NCI-H526 (cell line): ENCODE measurements at regions not wholly inside any gene's neighbourhood (a gene's known extent, or its start where the extent isn't known, plus 50 kb on each side); places are given as distances from the start of the nearest gene placed in this dataset.

Experiments
- DNase-seq, 2 experiments: peaks; one replicate each; lab custom pipeline; 2025; lab: John Stamatoyannopoulos, UW

DNA sequence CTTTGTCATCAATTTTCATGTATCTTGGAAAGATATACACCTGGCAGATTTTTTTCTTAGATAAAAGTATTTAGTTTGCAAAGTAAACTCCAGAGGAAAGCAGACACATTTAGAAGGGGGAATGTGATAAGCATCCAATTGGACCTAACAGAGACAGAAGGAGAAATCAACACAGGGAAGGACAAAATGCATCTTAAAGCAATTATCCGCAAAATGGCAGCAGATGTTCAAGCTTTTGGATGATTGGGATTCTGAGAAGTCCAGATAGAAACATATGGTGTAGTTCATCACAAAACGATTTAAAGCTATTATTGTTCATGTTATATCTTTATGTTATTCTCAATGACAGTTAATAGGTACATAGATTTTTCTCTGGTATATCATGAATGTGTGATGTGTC lies 1153.1 kb upstream of the B3GALT2 start:
- DNase-seq, result no peak

DNA sequence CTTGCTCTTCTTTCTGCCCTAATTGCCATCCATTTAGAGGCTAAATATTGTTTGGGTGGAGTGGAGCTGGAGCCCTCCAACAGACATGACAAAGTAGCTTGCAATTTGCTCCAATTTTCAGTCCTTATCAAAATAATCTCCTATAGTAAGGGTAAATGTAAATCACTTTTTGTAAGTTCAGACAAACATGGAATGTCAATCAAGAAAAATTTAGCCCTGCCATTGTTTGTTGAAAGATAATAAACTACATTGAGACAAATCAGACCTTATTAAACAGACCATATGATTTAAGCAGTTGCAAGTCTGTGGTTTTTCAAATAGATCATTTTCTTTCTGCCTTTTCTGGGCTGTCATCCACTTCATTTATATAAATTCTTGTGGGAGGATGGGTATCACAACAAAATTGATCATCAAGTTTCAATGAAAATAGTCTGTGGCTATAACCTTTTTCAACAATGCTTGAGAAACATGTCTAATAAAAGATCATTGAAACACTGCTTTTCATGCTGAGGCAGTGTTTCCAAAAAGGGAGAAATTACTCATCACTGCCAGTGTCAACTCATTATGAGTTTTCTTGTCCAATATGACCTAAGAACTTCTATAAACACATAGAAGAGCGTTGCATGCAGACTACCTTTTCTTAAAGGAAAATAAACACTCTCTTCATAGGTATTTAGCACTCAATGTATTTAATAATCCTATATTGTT lies 1152.0 kb upstream of the B3GALT2 start:
- DNase-seq, result no peak

DNA sequence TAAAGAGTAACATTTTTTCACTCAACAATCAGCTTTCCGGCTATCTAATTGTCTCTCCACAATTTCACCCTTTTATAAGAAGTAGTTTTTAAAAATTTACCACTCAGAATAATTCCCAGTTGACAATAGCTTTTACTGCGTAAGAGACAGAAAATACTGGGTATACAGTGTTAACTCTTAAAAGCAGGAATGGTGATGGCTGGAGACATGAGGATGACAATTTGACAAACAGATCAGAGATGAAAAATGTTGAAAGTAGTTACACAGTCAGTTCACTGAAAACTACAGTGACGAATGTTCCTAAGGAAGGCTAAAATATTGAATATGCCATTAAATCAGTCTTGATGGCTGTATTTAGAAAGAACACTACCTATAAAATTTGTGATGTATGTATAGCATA lies 1146.8 kb upstream of the B3GALT2 start:
- no peak for DNase-seq

DNA sequence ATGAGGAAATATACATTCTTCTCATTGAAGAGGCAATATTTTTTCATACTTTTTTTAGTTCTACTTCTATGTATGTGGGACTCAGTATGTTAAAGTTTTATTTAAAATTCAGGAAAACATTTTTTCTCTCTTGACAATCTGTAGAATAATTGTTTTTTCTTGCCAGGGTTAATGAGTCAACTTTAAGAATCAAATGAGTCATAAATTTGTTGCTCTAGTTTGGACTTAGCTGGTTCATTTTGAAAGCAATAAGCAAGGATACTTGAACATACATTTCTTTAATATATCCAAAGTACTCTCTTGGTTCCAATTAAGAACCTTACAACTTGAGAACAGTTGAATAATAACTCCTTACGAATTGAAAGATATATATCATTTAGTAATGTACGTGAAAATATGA lies 1145.3 kb upstream of the B3GALT2 start:
- no peak for DNase-seq

DNA sequence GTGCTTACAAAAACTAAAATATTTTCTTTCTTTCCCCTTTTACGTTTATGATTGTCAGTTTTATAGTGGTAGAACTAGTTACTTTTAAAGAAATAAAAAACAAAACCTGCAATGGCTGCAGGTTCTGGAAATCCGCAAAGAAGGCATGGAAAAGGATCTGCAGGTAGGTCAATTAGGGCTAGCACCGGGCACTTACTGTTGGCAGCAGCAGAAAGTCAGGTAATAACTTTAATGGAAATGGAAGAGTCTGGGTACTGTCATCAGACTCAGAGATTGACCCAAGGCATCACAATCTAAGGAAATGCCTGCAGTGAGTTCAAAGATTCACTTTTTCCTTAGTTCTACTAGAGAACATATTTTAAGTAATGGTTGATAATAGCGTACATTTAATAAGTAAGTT lies 1136.3 kb upstream of the B3GALT2 start:
- DNase-seq, result no peak

DNA sequence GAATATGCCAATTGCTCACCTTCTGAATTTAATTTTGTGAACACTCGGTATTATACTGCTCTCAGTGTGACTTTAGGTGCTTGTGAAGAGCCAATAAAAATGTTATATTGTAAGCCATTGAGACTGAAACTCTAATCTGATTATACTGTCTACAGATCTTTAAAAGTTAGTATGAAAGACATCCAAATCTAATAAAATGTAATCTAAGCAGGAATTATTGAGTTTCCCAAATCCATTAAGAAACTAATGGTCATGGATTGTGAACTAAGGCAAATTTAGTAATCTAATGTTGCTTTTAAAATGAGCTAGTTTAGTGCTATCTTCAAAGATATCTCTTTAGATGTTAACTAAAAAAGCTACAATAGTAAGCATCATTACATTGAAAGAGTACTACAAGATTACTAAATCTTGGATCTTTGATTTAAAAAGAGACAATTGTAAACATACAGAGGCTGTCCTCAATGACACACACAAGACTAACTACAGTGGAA lies 1132.4 kb upstream of the B3GALT2 start:
- DNase-seq, result no peak

DNA sequence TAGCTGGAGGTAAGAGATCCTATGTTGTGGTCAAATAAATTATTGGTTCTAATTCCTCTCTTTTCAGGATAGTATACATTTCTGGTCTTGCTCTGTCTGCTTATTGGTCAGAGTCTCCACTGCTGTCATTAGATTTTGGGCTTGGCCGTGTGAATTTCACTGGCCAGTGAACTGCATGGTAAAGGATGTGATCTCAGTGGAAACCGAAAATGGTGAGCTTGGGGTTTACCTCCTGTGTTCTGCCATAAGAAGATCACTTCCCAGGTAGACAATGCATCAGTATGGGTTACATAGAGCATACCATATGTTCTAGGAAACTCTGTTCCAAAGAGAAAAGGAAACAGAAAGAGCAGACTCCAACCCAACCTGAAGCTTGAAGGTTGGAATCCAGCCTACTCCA lies 1123.3 kb upstream of the B3GALT2 start:
- no peak for DNase-seq

DNA sequence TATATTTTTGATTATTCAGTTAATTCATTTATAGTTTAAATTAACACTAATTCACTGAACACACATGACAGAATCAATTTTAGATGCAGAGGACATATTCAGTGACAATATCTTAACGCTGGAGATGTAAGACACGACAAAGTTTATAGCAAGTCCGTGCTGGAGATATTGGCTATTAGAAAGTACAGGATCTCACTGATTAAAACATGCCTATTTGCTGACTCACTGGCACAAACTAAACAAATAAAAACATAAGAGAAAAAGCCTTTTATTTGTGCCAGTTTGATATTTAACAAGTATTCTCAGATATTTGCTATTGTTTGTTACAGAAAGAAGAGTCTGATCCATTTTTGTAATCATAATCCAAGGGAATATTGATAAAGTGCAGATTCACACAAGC lies 1122.9 kb upstream of the B3GALT2 start:
- DNase-seq, result no peak

DNA sequence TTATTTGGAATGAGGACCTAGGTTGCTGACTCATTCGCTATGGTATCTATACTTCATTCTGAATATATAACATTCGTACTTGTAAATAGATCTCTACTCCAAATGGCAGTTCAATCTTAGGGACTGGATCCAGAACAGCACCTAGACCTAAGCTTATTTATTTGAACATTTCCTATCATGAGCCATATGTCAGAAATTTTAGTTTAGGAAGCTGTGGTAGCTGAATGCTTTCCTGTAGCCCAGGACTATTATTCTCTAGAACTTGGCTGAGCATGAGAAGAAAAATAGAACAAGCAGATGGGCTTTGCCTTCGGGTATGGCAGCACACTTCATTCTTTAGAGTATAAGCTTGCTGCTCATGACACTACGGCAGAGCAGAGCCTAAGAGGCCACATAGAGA lies 1114.4 kb upstream of the B3GALT2 start:
- no peak for DNase-seq

DNA sequence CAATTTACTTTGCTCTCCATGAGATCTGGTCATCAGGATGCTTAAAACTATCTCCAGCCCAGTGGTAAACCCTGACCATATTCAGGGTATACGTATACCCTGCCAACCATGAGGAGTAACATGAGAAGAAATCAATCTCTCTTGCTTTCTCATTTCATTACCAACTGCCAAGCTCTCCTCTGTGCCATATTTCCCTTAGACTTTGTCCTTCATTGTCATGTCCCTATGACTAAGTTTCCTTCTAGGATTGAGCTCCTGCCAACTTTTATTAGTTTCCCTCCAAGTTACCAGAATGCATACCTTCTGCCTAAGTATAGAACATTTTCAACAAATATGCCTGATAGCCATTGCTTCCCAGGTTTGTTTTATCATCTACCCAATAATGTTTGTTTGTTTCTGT lies 1113.9 kb upstream of the B3GALT2 start:
- DNase-seq, result no peak

DNA sequence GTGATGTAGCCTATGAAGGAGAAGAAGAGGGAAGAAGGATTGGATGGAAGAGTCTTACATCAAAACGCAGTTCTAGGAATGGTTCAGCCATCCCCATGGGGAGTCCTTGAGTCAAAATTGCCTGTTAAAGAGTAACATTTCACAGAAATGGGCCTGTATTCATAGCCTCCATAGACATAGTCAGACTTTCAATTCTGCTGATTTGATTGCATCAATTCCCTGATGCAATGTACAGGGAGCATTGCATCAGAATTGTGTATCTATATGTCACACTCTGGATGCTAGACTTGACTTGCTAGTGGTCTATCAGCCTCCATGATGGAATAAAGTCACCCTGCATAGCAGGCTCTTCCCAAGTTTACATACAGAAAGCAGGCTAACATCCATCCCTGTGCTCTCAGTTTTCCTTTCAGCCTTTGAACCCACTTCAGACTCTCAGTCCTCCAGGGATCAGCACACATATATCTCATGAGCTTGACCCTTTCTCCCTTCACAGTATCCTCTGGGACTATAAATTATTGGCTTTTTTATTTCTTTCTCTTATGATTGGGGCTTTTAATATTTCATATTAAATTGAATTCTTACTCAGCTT lies 1111.7 kb upstream of the B3GALT2 start:
- no peak for DNase-seq

DNA sequence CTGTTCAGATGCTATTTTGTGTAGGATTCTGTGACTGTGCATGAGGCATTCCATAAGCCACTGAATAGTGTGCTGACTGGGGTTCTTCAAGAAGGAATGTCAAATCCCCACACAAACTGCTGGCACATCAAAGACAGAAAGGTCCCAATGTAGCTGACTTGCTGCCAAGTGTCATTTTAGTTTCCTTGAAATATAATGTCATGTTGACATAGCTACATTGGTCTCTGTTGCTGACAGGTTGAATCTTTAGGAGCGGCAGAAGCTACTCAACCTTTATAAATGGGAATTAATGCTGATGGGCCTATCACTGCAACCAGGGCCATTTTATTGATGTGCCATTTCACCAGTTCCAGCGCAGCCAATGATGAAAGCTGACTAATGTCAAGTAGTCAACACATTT lies 1110.7 kb upstream of the B3GALT2 start:
- DNase-seq, result no peak

DNA sequence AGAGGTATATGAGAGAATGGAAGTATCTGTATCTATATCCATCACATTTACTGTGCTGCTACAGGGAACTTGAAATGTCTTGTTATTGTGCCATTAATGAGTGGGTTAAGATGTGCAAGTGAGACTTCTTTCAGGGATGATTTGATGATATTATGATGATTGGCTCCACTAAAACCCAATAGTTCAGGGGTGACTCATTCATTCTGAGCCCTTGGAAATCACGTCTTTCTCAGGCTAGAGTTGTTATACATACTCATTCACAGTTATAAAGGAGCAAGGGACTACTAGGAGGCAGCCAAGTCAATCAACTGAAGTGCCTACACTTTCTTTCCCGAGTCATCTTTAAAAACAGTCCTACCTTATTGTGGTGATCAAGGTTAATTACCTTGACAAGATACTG lies 1109.8 kb upstream of the B3GALT2 start:
- DNase-seq, result no peak

DNA sequence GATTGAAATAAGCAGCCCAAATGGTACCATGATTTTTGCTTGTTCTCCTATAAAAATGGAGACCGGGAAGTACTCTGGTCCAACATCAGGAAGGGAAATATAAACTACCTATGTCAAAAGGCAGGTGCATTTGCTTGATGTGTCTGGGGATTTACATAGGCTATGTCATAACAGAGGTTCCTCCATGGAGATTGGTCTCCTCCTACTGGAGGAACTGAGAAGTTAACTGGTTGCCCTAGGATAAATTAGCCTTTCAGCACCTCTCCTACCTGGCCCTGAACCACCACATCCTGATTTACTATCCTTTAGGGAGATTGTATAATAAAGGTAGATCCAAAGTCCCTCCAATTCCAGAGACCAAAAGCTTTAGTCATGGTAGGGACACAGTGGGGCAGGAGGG lies 1109.3 kb upstream of the B3GALT2 start:
- peak; percentile 40 to 67 for DNase-seq

DNA sequence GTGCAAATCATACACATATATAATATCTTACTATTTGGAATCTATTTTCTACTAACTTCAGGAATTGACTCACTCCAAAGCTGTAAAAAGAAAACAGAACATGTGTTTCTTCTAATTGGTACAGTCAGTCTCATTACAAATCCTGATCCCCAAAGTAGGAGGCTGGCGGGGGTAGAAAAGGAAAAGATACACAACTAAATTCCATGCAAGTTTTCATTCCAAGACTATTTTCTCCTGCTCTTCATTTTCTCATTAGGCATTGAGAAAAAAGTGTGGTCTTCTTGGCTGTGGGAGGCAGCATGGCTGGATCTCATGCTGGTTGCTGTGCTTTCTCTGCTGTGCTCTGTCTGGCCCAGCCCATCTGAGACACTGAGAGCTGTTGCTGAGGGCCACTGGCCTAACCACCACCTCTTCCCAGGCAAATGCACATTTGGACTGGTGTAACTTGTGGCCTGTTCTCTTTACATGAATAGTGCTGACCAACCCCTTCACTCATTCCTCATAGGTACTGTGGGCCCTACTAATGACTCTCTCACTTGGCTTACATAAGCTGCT lies 1107.5 kb upstream of the B3GALT2 start:
- DNase-seq, result no peak

DNA sequence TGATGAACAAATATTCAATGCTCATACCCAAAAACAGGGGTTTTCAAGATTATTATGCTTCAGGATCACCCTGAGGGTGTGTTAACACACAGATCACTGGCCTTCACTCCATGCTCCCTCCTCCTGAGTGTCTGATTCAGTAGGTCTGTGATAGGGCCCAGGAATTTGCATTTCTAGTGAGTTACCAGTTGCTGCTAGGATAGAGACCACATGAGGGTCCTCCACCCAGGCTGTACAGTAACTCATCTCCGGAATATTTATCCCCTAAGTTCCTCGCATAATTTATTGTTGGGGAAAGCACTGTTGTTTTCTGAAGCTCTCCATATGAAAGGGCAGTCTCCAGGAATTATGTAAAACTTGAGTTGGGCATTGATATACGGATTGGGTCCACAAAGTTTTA lies 1106.6 kb upstream of the B3GALT2 start:
- no peak for DNase-seq

DNA sequence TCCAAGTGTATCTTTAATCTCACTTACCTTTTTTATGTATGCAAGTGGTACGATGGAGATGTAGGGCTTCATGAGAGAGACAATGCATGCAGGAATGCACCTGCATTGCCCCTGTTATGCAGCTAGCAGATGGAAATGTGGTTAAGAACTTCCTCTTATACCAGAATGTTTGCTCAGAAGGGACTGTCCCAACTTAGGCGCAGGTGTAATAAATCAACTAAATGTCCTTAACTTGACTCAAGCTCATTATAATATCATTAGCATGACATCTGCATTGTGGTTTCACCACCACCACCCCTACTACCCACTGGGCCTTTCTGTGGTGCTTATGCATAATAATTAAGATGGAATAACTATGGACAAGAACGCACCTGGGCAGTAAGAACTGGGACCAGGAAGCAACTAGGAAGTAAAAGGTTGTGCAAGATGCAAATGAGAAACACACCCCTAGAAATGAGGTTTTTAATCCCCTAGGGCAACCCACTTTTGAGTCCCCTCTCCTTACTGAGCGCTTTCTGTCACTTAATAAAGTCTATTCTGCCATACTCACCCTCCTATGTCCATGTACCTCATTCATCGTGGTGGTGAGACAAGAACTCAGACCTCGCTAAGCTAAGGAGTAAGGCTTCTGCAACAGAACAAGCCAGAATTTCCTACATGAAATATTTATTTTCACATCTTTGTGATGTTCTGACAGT lies 1103.3 kb upstream of the B3GALT2 start:
- peak; percentile 4 to 50 for DNase-seq

DNA sequence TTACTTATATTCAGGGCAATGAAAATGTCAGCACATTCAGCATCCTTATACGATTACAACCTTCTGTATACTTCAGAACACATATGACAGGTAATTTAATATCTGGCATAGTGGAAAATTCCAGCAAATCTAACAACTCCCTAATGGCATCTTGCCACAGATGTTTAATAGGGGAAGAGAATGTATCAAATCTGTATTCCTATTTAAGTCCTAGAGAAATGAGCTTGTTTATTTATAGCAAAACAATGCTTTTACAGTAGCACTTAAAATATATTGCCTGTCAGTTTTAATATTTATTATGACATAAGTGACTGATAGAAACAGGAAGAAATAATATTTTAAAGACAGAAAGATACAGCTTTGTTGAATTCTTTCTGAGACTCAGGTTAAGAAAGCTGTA lies 1101.8 kb upstream of the B3GALT2 start:
- no peak for DNase-seq

DNA sequence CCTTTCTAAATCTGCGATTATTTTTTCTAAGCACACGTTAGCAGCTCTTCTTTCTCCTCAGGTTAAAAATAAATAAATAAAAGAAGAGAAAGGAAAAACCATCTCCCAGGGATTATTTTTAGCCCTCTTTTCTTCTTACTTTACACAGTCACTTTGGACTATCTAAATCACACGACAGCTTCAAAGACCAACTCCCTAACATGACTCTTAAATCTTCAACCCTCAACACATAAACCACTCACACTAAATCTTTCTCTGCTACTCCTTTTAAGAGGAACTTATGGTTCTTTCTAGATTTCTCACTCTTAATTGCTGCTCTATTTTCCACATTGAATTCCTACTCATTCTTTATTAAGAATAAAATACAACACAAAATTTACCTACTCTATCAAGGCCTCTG lies 1095.0 kb upstream of the B3GALT2 start:
- no peak for DNase-seq

DNA sequence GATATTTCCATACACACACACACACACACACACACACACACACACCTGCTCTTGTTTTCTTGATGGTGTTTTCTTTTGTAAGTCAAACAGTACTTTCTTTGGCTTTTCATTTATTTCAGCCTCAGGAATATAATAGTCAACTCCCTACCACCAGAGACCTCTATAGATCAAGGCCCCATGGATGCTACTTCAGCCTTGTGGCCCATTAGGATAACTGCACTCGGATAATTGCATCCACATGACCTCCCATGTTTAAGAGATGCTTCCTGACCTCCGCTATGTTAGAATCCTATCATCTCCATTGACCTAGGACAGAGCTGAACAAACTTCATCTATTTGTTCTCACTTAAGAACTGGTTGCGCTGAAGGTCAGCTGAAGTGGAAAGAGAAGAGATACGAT lies 1094.0 kb upstream of the B3GALT2 start:
- DNase-seq, result no peak

DNA sequence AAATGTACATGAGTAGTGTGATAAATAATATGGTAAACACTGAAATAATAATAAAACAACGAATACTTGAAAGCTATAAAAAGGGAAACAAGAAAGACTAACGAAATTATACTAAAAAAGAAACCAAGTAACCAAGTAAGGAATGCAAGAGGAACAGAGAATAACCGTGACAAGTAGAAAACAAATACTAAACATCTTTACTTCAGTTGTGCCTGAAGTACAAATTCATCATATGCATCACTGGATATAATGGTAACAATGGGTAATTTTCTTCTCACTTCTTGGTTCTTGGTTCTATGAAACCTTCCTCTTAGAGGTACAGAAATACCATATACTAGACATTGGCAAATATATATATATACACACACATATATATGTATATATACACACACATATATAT lies 1093.6 kb upstream of the B3GALT2 start:
- no peak for DNase-seq

DNA sequence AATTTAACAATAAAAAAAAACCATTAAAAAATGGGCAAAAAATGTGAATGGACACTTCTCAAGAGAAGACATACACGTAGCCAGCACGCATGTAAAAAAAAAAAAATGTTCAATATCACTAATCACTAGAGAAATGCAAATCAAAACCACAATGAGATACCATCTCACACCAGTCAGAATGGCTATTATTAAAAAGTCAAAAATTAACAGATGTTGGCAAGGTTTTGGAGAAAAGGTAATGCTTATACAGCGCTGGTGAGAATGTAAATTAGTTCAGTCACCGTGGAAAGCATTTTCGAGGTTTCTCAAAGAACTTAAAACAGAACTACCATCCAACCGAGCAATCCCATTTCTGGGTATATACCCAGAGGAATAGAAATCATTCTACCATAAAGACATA lies 1091.5 kb upstream of the B3GALT2 start:
- no peak for DNase-seq

DNA sequence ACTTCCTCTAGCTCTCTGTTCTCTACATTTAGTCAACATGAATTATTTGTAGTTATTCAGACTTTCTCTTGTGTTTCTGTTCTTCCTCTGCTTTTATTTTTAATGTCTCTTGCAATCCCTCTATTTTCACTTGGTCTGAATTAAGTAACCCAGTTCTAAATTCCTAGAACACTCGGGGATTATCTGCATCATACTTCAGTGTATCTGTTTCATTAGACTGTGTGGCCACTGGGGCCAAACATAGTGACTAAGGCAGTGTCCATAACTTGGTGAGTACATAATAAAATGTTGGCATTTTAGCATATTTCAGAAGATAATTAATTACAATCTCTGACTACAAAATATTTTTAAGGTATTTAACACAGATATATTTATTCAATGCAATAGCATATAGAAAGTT lies 1087.2 kb upstream of the B3GALT2 start:
- DNase-seq, result no peak
